Lung (tissue), 11 donors: ENCODE measurements at regions not wholly inside any gene's neighbourhood (a gene's known extent, or its start where the extent isn't known, plus 50 kb on each side); places are given as distances from the start of the nearest gene placed in this dataset.
"Not testable (repeated sequence)": the region's sequence is repeated elsewhere in the genome, so short reads cannot be mapped to it uniquely, and the experiment has no call there.

Experiments
- ATAC-seq: fragments of 200-7000 bp; cut with Tn5 transposase; one replicate; pipeline ENCODE4 v1.9.1; 2020; ENCODE audit warnings: moderate number of reproducible peaks; ENCODE audit not compliant: insufficient read depth, low FRiP score
- DNase-seq, 3 donors: peaks; one replicate each; pipeline ENCODE4 v3.0.0-alpha.2; 2013 to 2017
- H3K27ac ChIP-seq, 2 donors: one replicate each; pipeline ENCODE4 v1.5.1; 2013; ENCODE audit warnings: mild to moderate bottlenecking in 2 of 2, moderate library complexity in 2 of 2, control low read depth in 1 of 2, inconsistent platforms in 1 of 2, low read depth in 1 of 2, low read length in 1 of 2
- H3K27me3 ChIP-seq, 3 donors: one replicate each; pipeline ENCODE4 v1.5.1; 2013; ENCODE audit warnings: low read length in 2 of 3; ENCODE audit not compliant: control insufficient read depth in 3 of 3, insufficient read depth in 3 of 3
- H3K36me3 ChIP-seq, 4 donors: one replicate each; pipeline ENCODE4 v1.5.1; 2013; ENCODE audit warnings: low read length in 4 of 4, mild to moderate bottlenecking in 1 of 4, moderate library complexity in 1 of 4; ENCODE audit not compliant: control insufficient read depth in 4 of 4, insufficient read depth in 4 of 4
- H3K4me1 ChIP-seq, 5 donors: one replicate each; pipeline ENCODE4 v1.5.1; 2013; ENCODE audit warnings: low read length in 5 of 5, mild to moderate bottlenecking in 2 of 5, moderate library complexity in 1 of 5; ENCODE audit not compliant: control insufficient read depth in 5 of 5, insufficient read depth in 5 of 5
- H3K4me3 ChIP-seq: one replicate; pipeline ENCODE4 v1.5.1; 2013; ENCODE audit warnings: mild to moderate bottlenecking, control low read depth, moderate library complexity
- H3K9ac ChIP-seq, 2 donors: one replicate each; pipeline ENCODE4 v1.5.1; 2013; ENCODE audit warnings: low read length in 2 of 2, control low read depth in 1 of 2; ENCODE audit not compliant: insufficient read depth in 1 of 2
- H3K9me3 ChIP-seq, 4 donors: one replicate each; pipeline ENCODE4 v1.5.1; 2013; ENCODE audit warnings: low read length in 3 of 4, mild to moderate bottlenecking in 1 of 4, moderate library complexity in 1 of 4; ENCODE audit not compliant: control insufficient read depth in 4 of 4, insufficient read depth in 3 of 4
- WGBS, 2 donors: extraction: QIAGEN DNeasy Blood & Tissue Kit; methylation state at CpG; one replicate each; pipeline ENCODE4 v1.1.7; 2013; 5-methylcytosine and 5-hydroxymethylcytosine counted together
- TF ChIP-seq, protein P1 (sequence below): IDR thresholded peaks from 2 replicates; pipeline ENCODE4 v1.5.1; 2012; ENCODE audit warnings: mild to moderate bottlenecking; ENCODE audit errors: control extremely low read depth, extremely low read depth
- donor health status: control.
- donor health status: control.
- donor health status: Bipolar disorder and iron deficiency.
- donor health status: healthy.
- donor health status: DM: yes; HTN: yes; CAD: no.

DNA sequence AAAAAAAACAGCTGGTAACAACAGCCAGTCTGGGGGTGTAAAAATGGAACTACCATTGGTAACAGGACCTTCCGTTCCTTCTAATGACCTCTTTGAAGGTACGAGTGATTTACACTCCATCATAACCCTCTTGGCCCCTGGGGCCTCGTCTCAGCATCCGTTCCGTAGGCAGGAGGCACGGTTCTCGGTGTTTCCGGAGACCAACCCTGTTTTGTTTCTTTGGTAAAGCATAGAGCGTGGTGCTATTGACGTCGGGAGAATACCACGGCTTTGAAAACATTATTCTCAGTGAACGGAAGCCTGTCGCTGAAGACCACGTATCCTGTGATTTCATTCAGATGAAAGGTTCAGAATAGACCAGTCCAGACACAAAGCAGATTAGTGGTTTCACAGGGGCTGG is 198.9 kb downstream of the ASMT start:
- DNase-seq, result no peak
- Histone ChIP-seq H3K36me3 (no peaks in the 10 kb centered on the region), H3K9ac (no peak overlapping the region), H3K4me3 (no peak overlapping the region), H3K9me3 (peaks cover 0 to 9% (median 1%) of the 10 kb centered on the region in 4 donors), H3K4me1 (no peaks in the 10 kb centered on the region), H3K27ac (no peak overlapping the region), H3K27me3 (no peaks in the 10 kb centered on the region)
- TF ChIP-seq, protein P1, sequence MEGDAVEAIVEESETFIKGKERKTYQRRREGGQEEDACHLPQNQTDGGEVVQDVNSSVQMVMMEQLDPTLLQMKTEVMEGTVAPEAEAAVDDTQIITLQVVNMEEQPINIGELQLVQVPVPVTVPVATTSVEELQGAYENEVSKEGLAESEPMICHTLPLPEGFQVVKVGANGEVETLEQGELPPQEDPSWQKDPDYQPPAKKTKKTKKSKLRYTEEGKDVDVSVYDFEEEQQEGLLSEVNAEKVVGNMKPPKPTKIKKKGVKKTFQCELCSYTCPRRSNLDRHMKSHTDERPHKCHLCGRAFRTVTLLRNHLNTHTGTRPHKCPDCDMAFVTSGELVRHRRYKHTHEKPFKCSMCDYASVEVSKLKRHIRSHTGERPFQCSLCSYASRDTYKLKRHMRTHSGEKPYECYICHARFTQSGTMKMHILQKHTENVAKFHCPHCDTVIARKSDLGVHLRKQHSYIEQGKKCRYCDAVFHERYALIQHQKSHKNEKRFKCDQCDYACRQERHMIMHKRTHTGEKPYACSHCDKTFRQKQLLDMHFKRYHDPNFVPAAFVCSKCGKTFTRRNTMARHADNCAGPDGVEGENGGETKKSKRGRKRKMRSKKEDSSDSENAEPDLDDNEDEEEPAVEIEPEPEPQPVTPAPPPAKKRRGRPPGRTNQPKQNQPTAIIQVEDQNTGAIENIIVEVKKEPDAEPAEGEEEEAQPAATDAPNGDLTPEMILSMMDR, result no peak
- no peak for ATAC-seq
- 64 to 77% methylated on average over 15 of the region's 15 CpGs for WGBS, 2 donors

DNA sequence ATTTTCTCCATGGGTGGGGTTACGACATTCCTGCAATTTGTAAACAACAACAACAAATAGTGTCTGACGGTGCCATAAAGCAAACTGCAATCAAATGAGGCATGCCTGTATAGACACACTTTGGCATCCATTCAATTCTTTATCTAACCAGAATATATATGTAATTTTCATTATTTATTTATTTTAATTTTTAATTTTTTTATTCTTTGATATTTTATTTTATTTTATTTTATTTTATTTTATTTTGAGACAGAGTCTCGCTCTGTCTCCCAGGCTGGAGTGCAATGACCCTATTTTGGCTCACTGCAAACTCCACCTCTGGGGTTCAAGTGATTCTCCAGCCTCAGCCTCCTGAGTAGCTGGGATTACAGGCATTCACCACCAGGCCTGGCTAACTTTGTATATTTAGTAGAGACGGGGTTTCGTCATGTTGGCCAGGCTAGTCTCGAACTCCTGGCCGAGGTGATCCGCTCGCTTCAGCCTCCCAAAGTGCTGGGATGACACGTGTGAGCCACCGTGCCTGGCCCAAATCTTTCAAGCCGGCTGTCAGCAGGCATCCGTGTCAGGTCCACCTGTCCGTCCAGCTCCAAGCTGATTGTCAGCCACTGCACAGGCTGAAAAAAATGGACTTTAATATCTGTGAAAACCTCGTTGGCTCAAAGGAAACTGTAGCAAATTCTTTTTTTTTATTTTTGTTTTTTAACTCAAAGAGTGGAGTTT is 200.8 kb downstream of the ASMT start:
- Histone ChIP-seq H3K27me3 (no peaks in the 10 kb centered on the region), H3K27ac (no peak overlapping the region), H3K9me3 (peaks cover 0 to 3% (median 0%) of the 10 kb centered on the region in 4 donors), H3K4me1 (no peaks in the 10 kb centered on the region), H3K36me3 (no peaks in the 10 kb centered on the region), H3K4me3 (no peak overlapping the region), H3K9ac (no peak overlapping the region)
- TF ChIP-seq, protein P1, result no peak
- WGBS, 2 donors, result 92 to 95% methylated on average over 15 of the region's 15 CpGs
- DNase-seq (no peak), ATAC-seq (no peak)

DNA sequence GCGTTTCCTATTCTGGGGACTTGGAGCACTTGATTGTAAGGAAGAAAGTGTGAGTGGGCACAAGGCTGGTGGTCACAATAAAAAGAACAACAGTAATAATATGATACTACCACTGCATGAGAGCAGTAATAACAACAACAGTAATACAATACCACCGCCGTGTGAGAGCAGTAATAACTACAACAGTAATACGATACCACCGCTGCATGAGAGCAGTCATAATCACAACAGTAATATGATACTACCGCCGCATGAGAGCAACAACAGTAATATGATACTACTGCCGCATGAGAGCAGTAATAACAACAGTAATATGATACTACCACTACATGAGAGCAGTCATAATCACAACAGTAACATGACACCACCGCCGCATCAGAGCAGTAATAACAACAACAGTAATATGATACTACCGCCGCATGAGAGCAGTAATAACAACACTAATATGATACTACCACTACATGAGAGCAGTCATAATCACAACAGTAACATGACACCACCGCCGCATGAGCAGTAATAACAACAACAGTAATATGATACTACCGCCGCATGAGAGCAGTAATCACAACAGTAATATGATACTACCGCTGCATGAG is 201.6 kb downstream of the ASMT start:
- H3K36me3 ChIP-seq, ATAC-seq: not testable (repeated sequence)
- WGBS, 2 donors, result 97% methylated on average over 17 of the region's 17 CpGs

DNA sequence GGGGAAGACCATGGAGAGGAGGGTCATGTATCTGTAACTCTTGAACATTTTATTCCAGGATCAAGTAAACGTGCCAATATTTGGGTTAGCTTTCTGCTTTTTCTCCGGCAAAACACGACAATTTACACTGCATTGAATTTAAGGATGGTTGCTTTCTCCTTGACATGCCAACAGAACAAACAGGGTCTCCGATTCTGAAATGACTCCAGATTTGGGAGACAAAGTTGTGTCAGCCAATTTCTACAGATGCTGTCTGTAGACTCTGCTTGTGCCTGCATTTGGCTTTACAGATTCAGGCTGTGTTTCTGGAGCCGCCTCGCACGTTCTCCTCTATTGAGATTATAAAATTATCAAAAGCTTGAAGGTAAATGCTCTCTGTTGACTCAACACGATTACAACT is 207.0 kb downstream of the ASMT start:
- Histone ChIP-seq H3K4me3 (no peak overlapping the region), H3K27me3 (no peaks in the 10 kb centered on the region), H3K4me1 (no peaks in the 10 kb centered on the region), H3K9ac (no peak overlapping the region), H3K9me3 (no peaks in the 10 kb centered on the region), H3K27ac (no peak overlapping the region), H3K36me3 (no peaks in the 10 kb centered on the region)
- no peak for DNase-seq
- WGBS, 2 donors, result 89 to 95% methylated on average over 8 of the region's 8 CpGs
- no peak for ATAC-seq
- TF ChIP-seq, protein P1, result no peak

More for the DNA sequence above, 201.6 kb downstream of the ASMT start:
- H3K4me1 ChIP-seq, H3K27me3 ChIP-seq, H3K27ac ChIP-seq, H3K9me3 ChIP-seq, H3K4me3 ChIP-seq, H3K9ac ChIP-seq, DNase-seq: not testable (repeated sequence)
